Activated CD4-positive, alpha-beta T cell treated with anti-CD3 and anti-CD28 coated beads, Interleukin-2, amount 10 ng/mL, durations not matched to agents 7 days and 5 days (primary cell): ENCODE measurements at regions not wholly inside any gene's neighbourhood (a gene's known extent, or its start where the extent isn't known, plus 50 kb on each side); places are given as distances from the start of the nearest gene placed in this dataset.
A peak's percentile ranks its signal among the peaks of the same experiment; 100 is the strongest.

Experiments
- CTCF ChIA-PET: fragments of 350-600 bp; sonication (Branson Sonifier 250); formaldehyde crosslinking; loops from one replicate; lab custom pipeline; 2021; ENCODE audit warnings: antibody characterized with exemption; lab: Charles Lee
- POLR2A ChIA-PET: fragments of 350-600 bp; sonication (Branson Sonifier 250); formaldehyde crosslinking; loops from one replicate; lab custom pipeline; 2021; ENCODE audit warnings: antibody characterized with exemption; lab: Charles Lee
- DNase-seq: peaks from one replicate; pipeline ENCODE4 v3.0.0-alpha.2; 2020
- H3K27ac Mint-ChIP-seq: one replicate; pipeline ENCODE4 v1.8.0; 2021; ENCODE audit warnings: mild to moderate bottlenecking, moderate library complexity, mixed read lengths
- H3K27me3 Mint-ChIP-seq: one replicate; pipeline ENCODE4 v1.8.0; 2021; ENCODE audit warnings: mixed read lengths
- H3K36me3 Mint-ChIP-seq: one replicate; pipeline ENCODE4 v1.8.0; 2021; ENCODE audit warnings: low read depth, mixed read lengths
- H3K4me1 Mint-ChIP-seq: one replicate; pipeline ENCODE4 v1.8.0; 2021; ENCODE audit warnings: mixed read lengths
- H3K4me3 Mint-ChIP-seq: one replicate; pipeline ENCODE4 v1.8.0; 2021; ENCODE audit warnings: mild to moderate bottlenecking, moderate library complexity, mixed read lengths
- H3K9me3 Mint-ChIP-seq: one replicate; pipeline ENCODE4 v1.8.0; 2021; ENCODE audit warnings: mixed read lengths

DNA sequence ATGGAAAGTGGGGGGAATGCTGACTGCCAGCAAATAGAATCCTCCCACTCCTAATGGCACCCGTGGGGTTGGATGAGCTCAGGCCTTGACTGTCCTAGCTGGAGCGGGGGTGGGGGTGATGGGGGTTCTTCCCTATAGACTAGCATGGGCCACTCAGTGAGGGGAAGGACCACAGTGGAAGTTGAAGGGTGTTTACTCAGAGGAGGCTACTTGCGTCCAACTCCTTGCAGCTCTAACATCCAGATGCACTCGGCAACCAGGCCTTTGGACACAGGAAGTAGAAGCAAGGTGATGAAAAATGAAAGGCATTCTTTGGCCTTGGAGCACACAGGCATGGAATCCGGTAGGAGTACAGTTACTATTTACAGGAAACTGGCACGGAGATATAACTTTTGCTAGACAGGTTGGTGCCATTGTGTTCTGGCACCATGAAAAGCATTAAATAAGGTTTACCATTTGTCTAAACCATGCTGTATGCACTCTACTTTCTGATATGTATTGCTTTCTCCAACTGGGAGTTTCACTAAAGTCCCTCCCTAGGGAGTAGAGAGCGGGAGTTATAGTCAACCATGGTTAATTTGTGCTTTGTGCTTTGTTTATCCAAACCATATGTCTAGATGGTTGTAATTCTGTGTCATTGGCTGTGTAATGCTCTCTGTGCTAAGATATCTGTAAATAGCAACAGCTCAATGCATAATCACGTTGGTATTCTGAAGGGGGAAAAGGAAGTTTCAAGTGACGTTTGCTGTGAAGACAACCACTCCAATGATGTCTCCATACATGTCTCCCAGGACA is 125.3 kb downstream of the TSHZ3 start:
- no peak for DNase-seq
- POLR2A ChIA-PET: no interaction called here
- Mint-ChIP-seq H3K27me3 (peaks cover 2% of the 10 kb centered on the region), H3K9me3 (peaks cover 11% of the 10 kb centered on the region), H3K36me3 (no peaks in the 10 kb centered on the region), H3K4me3 (no peak overlapping the region), H3K27ac (no peak overlapping the region), H3K4me1 (peaks cover 18% of the 10 kb centered on the region)
- CTCF ChIA-PET: interaction anchor here (0.6 kb wide), 1 partner anchor 40 kb away, joined by 3 read pairs; no protein-coding TSS in a partner anchor

DNA sequence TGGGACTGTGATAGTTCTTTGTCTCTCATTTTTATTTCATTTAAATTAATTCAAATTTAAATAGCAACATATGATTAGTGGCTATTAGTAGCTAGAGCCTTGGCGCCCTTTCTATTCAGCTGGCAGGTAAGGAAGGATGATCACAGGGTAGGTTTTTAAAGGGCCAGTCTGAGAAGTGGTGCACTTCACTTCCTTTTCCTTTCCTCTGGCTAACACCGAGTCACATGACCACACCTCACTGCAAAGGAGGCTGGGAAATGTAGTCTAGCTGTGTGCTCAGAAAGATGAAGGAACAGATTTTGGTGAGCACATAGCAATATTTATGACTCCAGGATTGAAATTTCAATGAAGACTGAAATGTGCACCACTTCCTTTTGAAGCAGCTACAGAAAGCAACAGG is 128.7 kb downstream of the TSHZ3 start:
- POLR2A ChIA-PET: no interaction called here
- H3K9me3 Mint-ChIP-seq: peaks cover 8% of the 10 kb centered on the region
- H3K27me3 Mint-ChIP-seq: no peaks in the 10 kb centered on the region
- no peaks in the 10 kb centered on the region for H3K36me3 Mint-ChIP-seq
- H3K27ac Mint-ChIP-seq: no peak overlapping the region
- H3K4me3 Mint-ChIP-seq: no peak overlapping the region
- CTCF ChIA-PET: no interaction called here
- H3K4me1 Mint-ChIP-seq: peaks cover 18% of the 10 kb centered on the region
- DNase-seq: peak; percentile 59

DNA sequence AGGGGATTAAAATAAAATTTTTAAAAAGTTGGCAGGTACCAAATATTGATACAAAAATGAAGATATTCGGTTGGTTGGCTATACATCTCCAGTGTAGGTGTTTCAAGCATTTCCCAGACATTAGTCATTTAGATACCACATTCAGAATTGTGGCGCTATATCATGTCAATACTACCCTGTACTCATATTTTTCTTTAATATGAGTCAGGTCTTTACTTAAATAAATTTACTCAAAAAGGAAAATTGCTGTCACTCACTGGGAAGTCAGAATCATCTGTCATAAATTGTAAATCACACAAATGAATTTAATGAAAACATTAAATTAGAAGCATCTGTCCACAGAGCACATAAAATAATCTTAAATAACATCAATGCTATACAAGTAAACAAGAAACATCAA is 134.2 kb downstream of the TSHZ3 start:
- ChIA-PET POLR2A (no interaction called here), CTCF (no interaction called here)
- Mint-ChIP-seq H3K27me3 (no peaks in the 10 kb centered on the region), H3K36me3 (peaks cover 17% of the 10 kb centered on the region), H3K4me1 (peaks cover 25% of the 10 kb centered on the region), H3K4me3 (no peak overlapping the region), H3K9me3 (peaks cover 13% of the 10 kb centered on the region), H3K27ac (peak overlapping the region; percentile 95)
- DNase-seq: no peak

DNA sequence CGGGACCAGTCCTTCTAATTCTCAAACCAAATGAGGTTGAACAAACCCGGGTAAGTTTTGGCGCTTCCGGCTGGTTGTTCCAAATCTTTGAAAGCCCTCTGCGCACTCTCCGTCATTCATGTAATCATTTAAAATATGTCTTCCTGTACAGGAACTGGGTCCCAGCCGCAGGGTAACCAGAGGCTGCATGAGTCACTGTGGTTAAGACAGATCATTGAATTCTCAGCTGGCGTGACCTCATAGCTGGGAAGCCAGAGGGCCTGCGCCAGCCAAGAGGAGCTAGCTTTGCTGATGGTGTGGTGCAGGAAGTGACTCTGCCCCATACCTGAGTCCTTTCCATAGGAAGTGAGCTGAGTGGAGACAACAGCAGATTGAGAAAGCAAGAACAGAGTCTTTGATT is 135.2 kb downstream of the TSHZ3 start:
- Mint-ChIP-seq H3K4me3 (peak overlapping the region; percentile 35), H3K27me3 (no peaks in the 10 kb centered on the region), H3K27ac (peak overlapping the region; percentile 95), H3K36me3 (peaks cover 17% of the 10 kb centered on the region), H3K4me1 (peaks cover 23% of the 10 kb centered on the region), H3K9me3 (peaks cover 12% of the 10 kb centered on the region)
- peak; percentile 94 for DNase-seq
- ChIA-PET POLR2A (no interaction called here), CTCF (no interaction called here)

DNA sequence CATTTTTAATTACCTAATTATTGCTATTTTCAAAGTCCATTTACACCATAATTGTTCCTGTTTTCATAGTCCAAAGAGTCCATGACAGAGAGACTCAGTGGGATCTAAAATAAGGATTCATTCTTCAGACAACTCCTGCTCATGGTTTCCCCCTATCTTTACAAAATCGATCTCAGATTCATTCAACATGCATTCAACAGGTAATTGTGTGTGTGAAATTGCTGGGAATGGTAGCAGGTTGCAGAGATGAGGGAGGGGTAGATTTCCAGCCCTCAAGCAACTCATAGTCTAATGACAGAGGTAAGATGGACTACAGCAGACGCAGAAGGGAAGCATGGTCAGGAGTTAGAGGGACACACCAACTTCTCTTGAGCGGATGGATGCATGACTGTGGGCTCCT is 138.1 kb downstream of the TSHZ3 start:
- Mint-ChIP-seq H3K9me3 (peaks cover 12% of the 10 kb centered on the region), H3K4me3 (no peak overlapping the region), H3K27ac (no peak overlapping the region), H3K4me1 (peaks cover 23% of the 10 kb centered on the region), H3K27me3 (peaks cover under 1% of the 10 kb centered on the region), H3K36me3 (peaks cover 17% of the 10 kb centered on the region)
- ChIA-PET POLR2A (no interaction called here), CTCF (no interaction called here)
- no peak for DNase-seq

DNA sequence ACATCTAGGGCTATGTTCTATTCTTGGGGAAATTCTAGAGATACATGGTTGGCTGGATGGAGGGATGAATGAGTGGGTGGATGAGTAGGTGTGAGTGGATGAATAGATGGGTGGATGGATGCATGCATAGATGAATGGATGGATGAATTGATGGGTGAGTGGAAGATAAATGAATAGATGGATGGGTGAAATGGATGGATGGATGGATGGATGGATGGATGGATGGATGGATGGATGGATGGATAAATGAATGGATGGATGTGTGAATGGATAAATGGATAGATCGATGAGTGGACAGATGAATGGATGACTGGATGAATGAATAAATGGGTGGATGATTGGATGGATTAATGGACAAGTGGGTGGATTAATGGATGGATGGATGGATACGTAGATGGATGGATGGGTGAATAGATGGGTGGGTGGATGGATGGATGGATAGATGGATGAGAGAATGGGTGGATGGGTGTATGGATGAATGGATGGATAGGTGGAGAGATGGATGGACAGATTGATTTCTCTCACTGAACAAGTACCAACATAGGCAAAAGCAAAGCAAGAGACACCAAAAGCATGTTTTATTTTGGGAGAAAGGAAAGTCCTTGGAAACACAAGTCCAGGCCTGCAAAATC is 143.2 kb downstream of the TSHZ3 start:
- Mint-ChIP-seq H3K36me3 (no peaks in the 10 kb centered on the region), H3K4me3 (no peak overlapping the region), H3K9me3 (no peaks in the 10 kb centered on the region), H3K4me1 (no peaks in the 10 kb centered on the region), H3K27me3 (peaks cover 28% of the 10 kb centered on the region), H3K27ac (no peak overlapping the region)
- POLR2A ChIA-PET: no interaction called here
- CTCF ChIA-PET: no interaction called here
- no peak for DNase-seq

DNA sequence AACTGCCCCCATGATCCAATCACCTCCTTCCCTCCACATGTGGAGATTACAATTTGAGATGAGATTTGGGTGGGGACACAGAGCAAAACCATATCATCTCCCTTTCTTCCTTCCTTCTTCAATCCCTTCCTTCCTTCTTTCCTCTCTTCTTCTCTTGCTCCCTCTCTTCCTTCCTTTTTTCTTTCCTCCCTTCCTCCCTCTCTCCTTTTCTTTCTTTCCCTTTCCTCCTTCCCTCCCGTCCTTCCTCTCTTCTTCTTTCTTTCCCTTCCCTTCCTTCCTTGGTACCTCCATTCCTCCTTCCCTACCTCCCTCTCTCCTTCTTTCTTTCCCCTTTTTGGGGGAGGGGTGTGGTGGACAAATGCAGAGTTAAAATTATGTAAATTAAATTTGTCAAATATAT is 145.1 kb downstream of the TSHZ3 start:
- no peaks in the 10 kb centered on the region for H3K36me3 Mint-ChIP-seq
- peaks cover 33% of the 10 kb centered on the region for H3K27me3 Mint-ChIP-seq
- ChIA-PET POLR2A (no interaction called here), CTCF (no interaction called here)
- DNase-seq: no peak
- no peaks in the 10 kb centered on the region for H3K4me1 Mint-ChIP-seq
- H3K4me3 Mint-ChIP-seq: no peak overlapping the region
- H3K27ac Mint-ChIP-seq: no peak overlapping the region
- no peaks in the 10 kb centered on the region for H3K9me3 Mint-ChIP-seq

DNA sequence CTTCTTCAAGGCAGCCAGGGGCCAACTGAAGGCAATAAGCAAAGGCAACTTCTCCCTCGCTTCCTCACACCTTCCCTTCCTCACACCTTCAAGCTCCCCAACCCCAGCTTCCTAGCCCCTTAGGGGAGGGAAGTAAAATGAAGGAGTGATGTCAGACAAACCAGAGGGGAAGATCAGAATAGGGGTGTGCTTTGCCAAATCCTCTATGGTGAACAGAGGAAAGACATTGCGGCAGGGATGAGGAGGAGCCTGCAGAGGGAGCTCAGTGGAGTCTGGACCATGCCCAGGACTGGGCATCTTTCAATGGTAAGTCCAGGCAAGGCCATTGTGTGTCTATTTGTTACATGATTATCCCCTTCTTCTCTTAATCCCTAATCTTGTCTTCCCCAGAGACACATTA is 164.0 kb downstream of the TSHZ3 start:
- CTCF ChIA-PET: no interaction called here
- no peaks in the 10 kb centered on the region for H3K36me3 Mint-ChIP-seq
- peaks cover 16% of the 10 kb centered on the region for H3K27me3 Mint-ChIP-seq
- H3K9me3 Mint-ChIP-seq: peaks cover 8% of the 10 kb centered on the region
- H3K27ac Mint-ChIP-seq: no peak overlapping the region
- H3K4me1 Mint-ChIP-seq: no peaks in the 10 kb centered on the region
- POLR2A ChIA-PET: no interaction called here
- no peak for DNase-seq
- no peak overlapping the region for H3K4me3 Mint-ChIP-seq

DNA sequence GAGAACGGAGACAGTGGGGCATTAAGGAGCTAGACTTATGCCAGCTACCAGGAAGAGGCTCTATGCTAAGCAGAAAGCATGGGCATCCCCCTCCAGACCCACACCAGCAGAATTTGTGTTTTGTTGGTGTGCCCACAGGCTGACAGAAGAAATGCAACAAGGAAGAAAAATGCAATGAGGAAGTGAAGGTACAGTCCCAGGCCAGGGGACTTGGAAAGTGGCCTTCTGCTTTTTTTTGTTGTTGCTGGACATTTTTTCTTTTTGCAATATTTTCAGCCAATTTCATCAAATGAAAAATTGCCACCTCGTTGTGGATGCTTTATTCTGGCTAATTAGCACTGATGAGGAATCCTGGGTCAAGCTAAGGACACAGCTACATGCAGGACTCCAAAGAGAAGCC is 167.7 kb downstream of the TSHZ3 start:
- Mint-ChIP-seq H3K36me3 (no peaks in the 10 kb centered on the region), H3K4me3 (no peak overlapping the region), H3K9me3 (no peaks in the 10 kb centered on the region), H3K27me3 (peaks cover 7% of the 10 kb centered on the region), H3K4me1 (no peaks in the 10 kb centered on the region), H3K27ac (no peak overlapping the region)
- POLR2A ChIA-PET: no interaction called here
- DNase-seq: no peak
- CTCF ChIA-PET: interaction anchor here (0.5 kb wide), 1 partner anchor 272 kb away, joined by 3 read pairs; no protein-coding TSS in a partner anchor

DNA sequence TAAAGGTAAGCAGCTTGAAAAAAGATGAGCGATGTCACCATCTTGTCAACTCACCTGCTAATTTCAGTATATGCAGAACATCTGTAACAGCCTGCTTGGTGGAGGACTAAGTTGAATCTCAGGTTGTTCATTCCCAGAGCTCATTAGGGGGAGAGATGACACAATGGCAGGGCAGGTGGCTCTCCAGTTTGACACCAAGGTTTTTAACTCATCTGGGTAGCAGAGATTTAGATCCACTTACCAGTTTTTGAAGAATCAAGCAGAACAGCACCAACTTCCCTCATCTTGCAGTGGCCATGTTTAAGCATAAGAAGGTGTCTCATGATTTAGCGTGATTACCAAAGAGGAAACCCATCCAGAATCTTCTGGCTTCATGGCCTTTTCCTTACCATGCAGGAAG is 168.3 kb downstream of the TSHZ3 start:
- Mint-ChIP-seq H3K27me3 (peaks cover 4% of the 10 kb centered on the region), H3K4me1 (no peaks in the 10 kb centered on the region), H3K4me3 (no peak overlapping the region), H3K27ac (no peak overlapping the region), H3K36me3 (no peaks in the 10 kb centered on the region), H3K9me3 (no peaks in the 10 kb centered on the region)
- ChIA-PET CTCF (interaction anchor here (0.9 to 1.3 kb wide), 2 partner anchors 13 to 23 kb away, joined by 3 to 5 read pairs; no protein-coding TSS in a partner anchor), POLR2A (no interaction called here)
- DNase-seq: no peak

DNA sequence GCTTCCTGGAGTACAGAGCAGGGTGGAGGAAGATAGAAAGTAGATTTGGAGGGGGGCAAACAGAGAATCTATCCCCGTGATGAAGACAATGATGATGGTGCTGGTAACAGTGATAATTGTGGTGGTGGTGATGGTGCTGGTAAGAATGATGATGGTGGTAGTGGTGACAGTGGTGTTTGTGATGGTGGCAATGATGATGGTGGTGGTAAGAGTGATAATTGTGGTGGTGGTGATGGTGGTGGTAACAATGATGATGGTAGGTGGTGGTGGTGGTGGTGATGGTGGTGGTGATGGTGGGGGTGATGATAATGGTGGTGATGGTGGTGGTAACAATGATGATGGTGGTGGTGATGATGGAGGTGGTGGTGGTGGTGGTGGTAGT is 169.8 kb downstream of the TSHZ3 start:
- DNase-seq: no peak
- Mint-ChIP-seq H3K4me3 (no peak overlapping the region), H3K27me3 (peaks cover 2% of the 10 kb centered on the region), H3K4me1 (no peaks in the 10 kb centered on the region), H3K36me3 (no peaks in the 10 kb centered on the region), H3K27ac (no peak overlapping the region), H3K9me3 (no peaks in the 10 kb centered on the region)
- ChIA-PET CTCF (interaction anchor here (1.3 kb wide), 1 partner anchor 11 kb away, joined by 5 read pairs; no protein-coding TSS in a partner anchor), POLR2A (no interaction called here)

DNA sequence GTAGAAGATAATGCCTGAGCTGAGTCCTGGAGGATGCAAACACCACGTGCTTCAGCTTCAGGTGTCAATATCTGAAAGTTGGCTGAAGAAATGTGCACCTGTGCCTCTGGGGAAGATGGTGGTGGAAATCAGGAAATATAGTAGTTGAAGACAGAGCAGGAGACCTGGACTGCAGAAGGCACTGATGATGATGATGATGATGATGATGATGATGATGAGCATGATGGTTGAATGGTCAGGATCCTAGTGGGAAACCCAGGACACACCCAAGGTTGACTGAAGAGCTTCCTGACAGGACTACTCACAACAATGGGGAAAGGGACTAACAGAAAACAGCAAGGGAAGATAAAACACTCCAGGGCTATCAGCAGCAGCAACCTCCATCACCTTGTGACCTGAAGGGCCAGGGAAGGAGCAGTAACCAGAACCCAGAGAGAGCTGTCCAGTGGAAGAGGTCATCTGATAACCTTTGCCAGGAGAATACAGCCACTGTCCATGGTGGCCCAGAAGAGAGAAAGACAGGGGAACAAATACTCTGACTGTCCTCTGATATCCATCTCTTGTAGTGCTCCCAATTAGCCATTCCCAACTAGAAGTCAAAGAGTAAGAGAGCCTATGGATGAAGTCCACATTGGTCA is 170.3 kb downstream of the TSHZ3 start:
- H3K9me3 Mint-ChIP-seq: no peaks in the 10 kb centered on the region
- H3K27me3 Mint-ChIP-seq: peaks cover 2% of the 10 kb centered on the region
- H3K36me3 Mint-ChIP-seq: no peaks in the 10 kb centered on the region
- ChIA-PET POLR2A (no interaction called here), CTCF (no interaction called here)
- no peak overlapping the region for H3K4me3 Mint-ChIP-seq
- DNase-seq: no peak
- H3K4me1 Mint-ChIP-seq: no peaks in the 10 kb centered on the region
- H3K27ac Mint-ChIP-seq: peak overlapping the region; percentile 22

DNA sequence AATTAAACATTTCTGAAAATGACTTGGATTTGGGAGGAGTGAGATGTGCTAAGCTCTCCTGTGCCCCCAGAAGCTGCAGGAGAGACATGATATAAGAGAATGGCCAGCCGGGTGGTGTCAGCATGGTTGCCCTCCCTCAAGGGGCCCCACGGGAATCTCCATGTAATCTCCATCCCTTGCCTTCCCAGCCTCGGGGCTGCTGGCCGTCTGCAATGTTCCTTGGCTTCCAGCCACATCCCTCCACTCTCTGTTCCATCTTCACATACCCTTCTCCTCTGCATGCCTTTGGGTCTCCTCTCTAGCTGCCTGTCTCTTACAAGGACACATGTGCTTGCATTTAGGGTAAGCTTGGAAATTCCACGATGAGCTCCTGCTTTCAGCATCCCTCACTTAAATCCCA is 172.0 kb downstream of the TSHZ3 start:
- Mint-ChIP-seq H3K27me3 (no peaks in the 10 kb centered on the region), H3K9me3 (no peaks in the 10 kb centered on the region), H3K4me3 (no peak overlapping the region), H3K4me1 (no peaks in the 10 kb centered on the region), H3K27ac (no peak overlapping the region), H3K36me3 (no peaks in the 10 kb centered on the region)
- ChIA-PET POLR2A (no interaction called here), CTCF (no interaction called here)
- DNase-seq: no peak
